ENCODE measurements at regions not wholly inside any gene's neighbourhood (a gene's known extent, or its start where the extent isn't known, plus 50 kb on each side); places are given as distances from the start of the nearest gene placed in this dataset.

GRCh38 chr7:109915670-109916069, 1175.3 kb upstream of the LRRN3 start:
- H3K27ac ChIP-seq: no peak overlapping the region
- TF ChIP-seq, protein P1, sequence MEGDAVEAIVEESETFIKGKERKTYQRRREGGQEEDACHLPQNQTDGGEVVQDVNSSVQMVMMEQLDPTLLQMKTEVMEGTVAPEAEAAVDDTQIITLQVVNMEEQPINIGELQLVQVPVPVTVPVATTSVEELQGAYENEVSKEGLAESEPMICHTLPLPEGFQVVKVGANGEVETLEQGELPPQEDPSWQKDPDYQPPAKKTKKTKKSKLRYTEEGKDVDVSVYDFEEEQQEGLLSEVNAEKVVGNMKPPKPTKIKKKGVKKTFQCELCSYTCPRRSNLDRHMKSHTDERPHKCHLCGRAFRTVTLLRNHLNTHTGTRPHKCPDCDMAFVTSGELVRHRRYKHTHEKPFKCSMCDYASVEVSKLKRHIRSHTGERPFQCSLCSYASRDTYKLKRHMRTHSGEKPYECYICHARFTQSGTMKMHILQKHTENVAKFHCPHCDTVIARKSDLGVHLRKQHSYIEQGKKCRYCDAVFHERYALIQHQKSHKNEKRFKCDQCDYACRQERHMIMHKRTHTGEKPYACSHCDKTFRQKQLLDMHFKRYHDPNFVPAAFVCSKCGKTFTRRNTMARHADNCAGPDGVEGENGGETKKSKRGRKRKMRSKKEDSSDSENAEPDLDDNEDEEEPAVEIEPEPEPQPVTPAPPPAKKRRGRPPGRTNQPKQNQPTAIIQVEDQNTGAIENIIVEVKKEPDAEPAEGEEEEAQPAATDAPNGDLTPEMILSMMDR (conservative IDR thresholded peaks at IDR 0.05): no peak

GRCh38 chr7:109926738-109927137, 1164.2 kb upstream of the LRRN3 start:
- no peak overlapping the region for H3K27ac ChIP-seq
- TF ChIP-seq, protein P1 (conservative IDR thresholded peaks at IDR 0.05): no peak

DNA sequence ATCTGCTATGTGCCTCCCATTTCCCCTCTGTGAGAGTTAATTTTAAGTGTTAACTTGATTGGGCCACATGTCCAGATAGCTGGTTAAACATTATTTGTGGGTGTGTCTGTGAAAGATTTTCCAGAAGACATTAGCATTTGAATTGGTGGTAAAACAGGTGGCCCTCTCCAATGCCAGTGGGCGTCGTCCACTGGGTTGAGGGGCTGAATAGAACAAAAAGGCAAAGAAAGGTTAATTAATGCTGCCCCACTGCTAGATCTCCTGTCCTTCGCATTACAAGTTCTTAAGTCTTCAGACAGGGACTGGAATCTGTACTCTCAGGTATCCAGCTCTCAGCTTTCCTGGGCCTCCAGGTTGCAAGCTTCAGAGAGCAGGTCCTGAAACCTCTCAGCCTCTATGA, 1160.9 kb upstream of the LRRN3 start:
- no peak overlapping the region for H3K27ac ChIP-seq
- TF ChIP-seq, protein P1 (conservative IDR thresholded peaks at IDR 0.05): no peak

- TF ChIP-seq, protein P1 (conservative IDR thresholded peaks at IDR 0.05): no peak
- no peak overlapping the region for H3K27ac ChIP-seq
Observed at GRCh38 chr7:109939207-109939606, 1151.7 kb upstream of the LRRN3 start.

DNA sequence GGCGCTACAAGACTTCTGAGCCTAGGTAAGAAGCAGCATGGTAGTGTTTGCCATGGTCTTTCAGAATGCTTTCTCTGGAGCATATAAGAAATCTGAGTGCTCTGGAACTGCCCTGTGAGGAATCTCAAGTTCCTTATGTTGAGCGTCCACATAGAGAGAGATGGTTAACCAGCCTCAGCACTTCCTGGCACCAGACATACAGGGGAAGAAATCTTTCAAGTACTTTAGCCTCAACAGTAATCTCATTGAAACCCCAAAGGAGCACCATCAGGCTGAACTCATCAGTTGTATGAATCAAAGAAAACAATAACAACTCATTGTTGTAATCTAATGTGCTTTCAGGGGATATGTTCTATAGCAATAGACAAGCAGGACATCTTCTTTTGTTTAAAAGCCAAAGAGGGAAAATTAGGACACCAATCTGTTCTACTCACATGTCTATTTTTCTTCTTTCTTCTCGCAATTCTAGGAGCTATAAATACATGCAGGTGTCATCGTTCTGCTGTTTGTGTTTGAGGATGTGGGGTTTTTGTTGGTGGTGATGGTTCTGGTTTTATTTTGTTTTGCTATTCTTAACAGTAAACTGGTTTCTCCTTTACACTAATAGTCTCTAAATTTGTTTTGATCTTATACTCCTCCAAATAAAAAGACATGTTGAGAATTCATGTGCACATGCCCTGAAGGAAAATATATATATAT, 1145.0 kb upstream of the LRRN3 start:
- H3K27ac ChIP-seq: no peak overlapping the region
- TF ChIP-seq, protein P1 (conservative IDR thresholded peaks at IDR 0.05): no peak

DNA sequence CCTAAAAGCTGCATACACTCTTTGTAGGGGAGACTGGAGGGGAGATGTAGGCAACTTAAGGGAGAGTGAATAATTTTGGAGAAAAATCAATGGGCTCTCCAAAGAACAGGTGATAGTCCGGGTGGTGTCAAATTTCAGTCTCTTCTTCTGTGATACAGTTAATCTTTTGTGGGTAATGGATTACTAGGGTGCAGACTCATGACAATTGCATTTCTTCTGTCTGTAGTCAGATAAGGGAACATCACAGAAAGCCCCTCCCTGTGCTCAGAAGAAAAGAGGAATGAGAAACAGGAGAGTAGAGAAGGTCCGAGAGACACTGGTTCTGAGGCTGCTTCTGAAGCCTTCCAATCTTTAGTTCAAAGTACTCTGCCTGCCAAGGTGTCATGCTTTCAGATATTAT, 1140.7 kb upstream of the LRRN3 start:
- TF ChIP-seq, protein P1 (conservative IDR thresholded peaks at IDR 0.05): no peak
- no peak overlapping the region for H3K27ac ChIP-seq

GRCh38 chr7:109950821-109951564, 1139.9 kb upstream of the LRRN3 start:
- TF ChIP-seq, protein P1 (conservative IDR thresholded peaks at IDR 0.05): no peak
- no peak overlapping the region for H3K27ac ChIP-seq

Data from VCaP (cell line).